GM12872 (cell line): ENCODE measurements at regions not wholly inside any gene's neighbourhood (a gene's known extent, or its start where the extent isn't known, plus 50 kb on each side); places are given as distances from the start of the nearest gene placed in this dataset.

Experiments
- CTCF ChIP-seq: IDR thresholded peaks from 3 replicates; pipeline ENCODE4 v1.5.1; 2011; ENCODE audit warnings: low read depth, mild to moderate bottlenecking, low read length, moderate library complexity; ENCODE audit not compliant: insufficient read depth

- TF ChIP-seq CTCF, result no peak
These were observed 78.7 kb upstream of the ASB18 start for GRCh38 chr2:236342951-236343350.

- TF ChIP-seq CTCF, result peak; percentile 78
These were observed 79.4 kb upstream of the ASB18 start for GRCh38 chr2:236343400-236344161.

GRCh38 chr2:236344446-236344845, 80.2 kb upstream of the ASB18 start:
- TF ChIP-seq CTCF, result no peak

- no peak for TF ChIP-seq CTCF
These were observed 81.0 kb upstream of the ASB18 start for GRCh38 chr2:236345081-236345714.

GRCh38 chr2:236346366-236346765, 82.2 kb upstream of the ASB18 start:
- TF ChIP-seq CTCF, result no peak

- no peak for TF ChIP-seq CTCF
These were observed 84.1 kb upstream of the ASB18 start for GRCh38 chr2:236348279-236348678.

GRCh38 chr2:236348976-236349375, 84.8 kb upstream of the ASB18 start:
- no peak for TF ChIP-seq CTCF
